HFFc6 (cell line): ENCODE measurements at regions not wholly inside any gene's neighbourhood (a gene's known extent, or its start where the extent isn't known, plus 50 kb on each side); places are given as distances from the start of the nearest gene placed in this dataset.

Experiments used
- DNase-seq: peaks from one replicate; pipeline ENCODE4 v3.0.0-alpha.2; 2018
- H3K27ac Mint-ChIP-seq: 2 replicates; pipeline ENCODE4 v1.8.0; 2020; ENCODE audit warnings: mild to moderate bottlenecking, mixed read lengths
- H3K27me3 Mint-ChIP-seq: 2 replicates; pipeline ENCODE4 v1.8.0; 2021; ENCODE audit warnings: mild to moderate bottlenecking, moderate library complexity, mixed read lengths; ENCODE audit not compliant: insufficient read depth
- H3K36me3 Mint-ChIP-seq: 2 replicates; pipeline ENCODE4 v1.8.0; 2021; ENCODE audit warnings: low read depth, mixed read lengths
- H3K4me1 Mint-ChIP-seq: 2 replicates; pipeline ENCODE4 v1.8.0; 2020; ENCODE audit warnings: low read depth, mixed read lengths
- H3K4me3 Mint-ChIP-seq: 2 replicates; pipeline ENCODE4 v1.8.0; 2020; ENCODE audit warnings: mild to moderate bottlenecking, moderate library complexity, mixed read lengths
- H3K9me3 Mint-ChIP-seq: 2 replicates; pipeline ENCODE4 v1.8.0; 2020; ENCODE audit warnings: mild to moderate bottlenecking, mixed read lengths
- CTCF ChIP-seq: fragments of 200-600 bp; sonication (generic); IDR thresholded peaks from 2 replicates; pipeline ENCODE4 v1.5.0; 2021; ENCODE audit warnings: antibody characterized with exemption, mild to moderate bottlenecking

- H3K27me3 Mint-ChIP-seq: no peaks in the 10 kb centered on the region; the same call in 1 of the 2 replicates
- H3K4me3 Mint-ChIP-seq: peak overlapping the region; percentile 23; the same call in 1 of the 2 replicates
- H3K27ac Mint-ChIP-seq: peak overlapping the region; percentile 77; the same call in 1 of the 2 replicates
- H3K4me1 Mint-ChIP-seq: peaks cover 20% of the 10 kb centered on the region; the same call in 1 of the 2 replicates
- H3K36me3 Mint-ChIP-seq: no peaks in the 10 kb centered on the region
- peaks cover 5% of the 10 kb centered on the region; the same call in 1 of the 2 replicates for H3K9me3 Mint-ChIP-seq
- peak; percentile 80 for DNase-seq
- TF ChIP-seq CTCF: no peak
These were observed 290.0 kb downstream of the MZT1 start for GRCh38 chr13:72437458-72437857.

GRCh38 chr13:72435251-72435650, 292.2 kb downstream of the MZT1 start:
- TF ChIP-seq CTCF: no peak
- H3K4me3 Mint-ChIP-seq: no peak overlapping the region
- H3K27ac Mint-ChIP-seq: no peak overlapping the region
- no peak for DNase-seq
- H3K9me3 Mint-ChIP-seq: no peaks in the 10 kb centered on the region
- no peaks in the 10 kb centered on the region for H3K36me3 Mint-ChIP-seq
- peaks cover 20% of the 10 kb centered on the region; the same call in 1 of the 2 replicates for H3K4me1 Mint-ChIP-seq
- H3K27me3 Mint-ChIP-seq: no peaks in the 10 kb centered on the region; the same call in none of the 2 replicates

- Mint-ChIP-seq H3K27ac (no peak overlapping the region), H3K4me3 (no peak overlapping the region), H3K27me3 (no peaks in the 10 kb centered on the region; the same call in 1 of the 2 replicates), H3K4me1 (peaks cover 8% of the 10 kb centered on the region; the same call in 1 of the 2 replicates), H3K9me3 (no peaks in the 10 kb centered on the region), H3K36me3 (no peaks in the 10 kb centered on the region)
- DNase-seq: no peak
- no peak for TF ChIP-seq CTCF
These were observed 295.3 kb downstream of the MZT1 start for GRCh38 chr13:72431981-72432682.

GRCh38 chr13:72430923-72431322, 296.5 kb downstream of the MZT1 start:
- H3K27me3 Mint-ChIP-seq: no peaks in the 10 kb centered on the region; the same call in 1 of the 2 replicates
- H3K4me1 Mint-ChIP-seq: no peaks in the 10 kb centered on the region
- no peaks in the 10 kb centered on the region for H3K9me3 Mint-ChIP-seq
- no peak for DNase-seq
- TF ChIP-seq CTCF: no peak
- no peaks in the 10 kb centered on the region for H3K36me3 Mint-ChIP-seq
- no peak overlapping the region for H3K4me3 Mint-ChIP-seq
- no peak overlapping the region for H3K27ac Mint-ChIP-seq

GRCh38 chr13:72427757-72428528, 299.5 kb downstream of the MZT1 start:
- H3K27ac Mint-ChIP-seq: no peak overlapping the region
- TF ChIP-seq CTCF: no peak
- H3K4me3 Mint-ChIP-seq: no peak overlapping the region
- DNase-seq: no peak
- H3K4me1 Mint-ChIP-seq: no peaks in the 10 kb centered on the region
- H3K9me3 Mint-ChIP-seq: peaks cover 8% of the 10 kb centered on the region; the same call in 1 of the 2 replicates
- H3K36me3 Mint-ChIP-seq: no peaks in the 10 kb centered on the region
- H3K27me3 Mint-ChIP-seq: no peaks in the 10 kb centered on the region; the same call in 1 of the 2 replicates
